ENCODE measurements at regions not wholly inside any gene's neighbourhood (a gene's known extent, or its start where the extent isn't known, plus 50 kb on each side); places are given as distances from the start of the nearest gene placed in this dataset.
"Not testable (repeated sequence)": the region's sequence is repeated elsewhere in the genome, so short reads cannot be mapped to it uniquely, and the experiment has no call there.

GRCh38 chr9:79439221-79439620 is 132.5 kb upstream of the TLE4 start:
- H3K27ac ChIP-seq (ENCODE audit: low read length); H3K36me3 Mint-ChIP-seq; H3K9me3 ChIP-seq; H3K36me3 ChIP-seq (ENCODE audit: control insufficient read depth in 2 of 2, extremely low read depth in 1 of 2, insufficient read depth in 1 of 2, low read length in 1 of 2); ATAC-seq (replicated peaks in 1 of 4); POLR2A ChIA-PET; H3K27me3 ChIP-seq (replicated peaks in 1 of 2; ENCODE audit: control insufficient read depth in 2 of 2, extremely low read depth in 1 of 2, insufficient read depth in 2 of 2, low read length in 1 of 2); H3K4me1 Mint-ChIP-seq; CTCF ChIA-PET; H3K4me1 ChIP-seq (ENCODE audit: control insufficient read depth in 1 of 2, extremely low read depth in 1 of 2, insufficient read depth in 2 of 2, low read length in 2 of 2); H3K9me3 Mint-ChIP-seq: not testable (repeated sequence)
- peak overlapping the region in 1 of 2 donors; percentile 48 for H3K27ac Mint-ChIP-seq
- peak in 30 of 35 experiments; percentile 2 to 65 (median 37) for DNase-seq
- peak overlapping the region in 1 of 2 donors; percentile 44 for H3K4me3 ChIP-seq (ENCODE audit: control insufficient read depth in 1 of 2, extremely low read depth in 1 of 2, low read length in 1 of 2)
- peaks cover 4 to 16% of the 10 kb centered on the region in 2 donors for H3K27me3 Mint-ChIP-seq
- H3K4me3 Mint-ChIP-seq = peak overlapping the region in 2 of 3 donors; percentile 50 to 68
- WGBS (ENCODE audit: insufficient coverage) = 35% methylated on average over 18 of the region's 19 CpGs

- no peaks in the 10 kb centered on the region for H3K9me3 Mint-ChIP-seq
- no peaks in the 10 kb centered on the region for H3K4me1 Mint-ChIP-seq
- no peaks in the 10 kb centered on the region for H3K9me3 ChIP-seq
- H3K4me3 Mint-ChIP-seq = no peak overlapping the region
- WGBS (ENCODE audit: insufficient coverage) = 20% methylated on average over 1 of the region's 4 CpGs
- H3K36me3 ChIP-seq (ENCODE audit: control insufficient read depth in 2 of 2, extremely low read depth in 1 of 2, insufficient read depth in 1 of 2, low read length in 1 of 2) = no peaks in the 10 kb centered on the region
- no peak overlapping the region for H3K27ac Mint-ChIP-seq
- H3K4me1 ChIP-seq (ENCODE audit: control insufficient read depth in 1 of 2, extremely low read depth in 1 of 2, insufficient read depth in 2 of 2, low read length in 2 of 2) = no peaks in the 10 kb centered on the region
- no peak overlapping the region for H3K27ac ChIP-seq (ENCODE audit: low read length)
- H3K27me3 ChIP-seq (replicated peaks in 1 of 2; ENCODE audit: control insufficient read depth in 2 of 2, extremely low read depth in 1 of 2, insufficient read depth in 2 of 2, low read length in 1 of 2) = no peaks in the 10 kb centered on the region
- no peak for DNase-seq
- no peak for ATAC-seq (replicated peaks in 1 of 4)
- ChIA-PET POLR2A (no interaction called here), CTCF (no interaction called here)
- no peaks in the 10 kb centered on the region for H3K27me3 Mint-ChIP-seq
- no peak overlapping the region for H3K4me3 ChIP-seq (ENCODE audit: control insufficient read depth in 1 of 2, extremely low read depth in 1 of 2, low read length in 1 of 2)
- H3K36me3 Mint-ChIP-seq = no peaks in the 10 kb centered on the region
Observed at GRCh38 chr9:79446523-79447307, 125.0 kb upstream of the TLE4 start.

DNA sequence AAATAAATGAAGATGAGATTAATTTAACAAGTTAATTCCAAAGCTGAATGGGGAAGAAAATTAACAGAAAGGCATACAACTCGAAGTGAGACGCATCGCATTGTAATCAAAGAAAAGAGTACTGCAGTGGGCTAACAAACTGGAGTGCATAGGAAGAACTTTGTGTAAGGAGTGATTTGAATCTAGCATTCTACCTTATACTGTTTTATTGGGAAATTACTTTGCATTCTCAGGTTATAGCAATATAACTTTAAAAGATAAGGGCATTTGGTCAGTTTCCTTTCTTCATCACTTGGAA is 124.5 kb upstream of the TLE4 start:
- ChIA-PET CTCF (no interaction called here), POLR2A (no interaction called here)

DNA sequence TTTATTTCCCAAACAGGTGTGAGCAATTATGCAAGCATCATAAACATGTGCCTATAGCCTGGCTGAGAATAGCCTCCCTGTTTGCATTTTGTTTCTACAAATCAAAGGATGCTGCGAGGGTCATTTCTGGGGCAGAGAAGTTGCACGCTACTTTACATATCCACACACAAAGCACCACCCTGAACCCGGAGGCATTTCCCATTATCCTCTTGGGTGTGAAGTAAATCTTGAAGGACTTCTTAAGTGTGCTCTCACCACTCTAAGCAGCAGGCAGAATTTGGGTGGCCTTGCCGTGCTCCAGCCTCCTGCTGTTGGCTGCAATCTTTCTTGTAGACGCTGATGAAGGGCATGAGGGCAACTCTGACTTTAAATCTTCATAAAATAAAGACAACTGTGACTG is 124.0 kb upstream of the TLE4 start:
- CTCF ChIA-PET = no interaction called here
- WGBS (ENCODE audit: insufficient coverage) = no CpG with 5 or more reads among the region's 5 CpGs
- H3K4me3 ChIP-seq (ENCODE audit: control insufficient read depth in 1 of 2, extremely low read depth in 1 of 2, low read length in 1 of 2) = no peak overlapping the region
- ATAC-seq (replicated peaks in 1 of 4) (no peak), DNase-seq (no peak)
- Mint-ChIP-seq H3K27me3 (no peaks in the 10 kb centered on the region), H3K4me3 (no peak overlapping the region), H3K4me1 (no peaks in the 10 kb centered on the region), H3K9me3 (peaks cover 0 to 5% (median 3%) of the 10 kb centered on the region in 3 donors), H3K36me3 (no peaks in the 10 kb centered on the region), H3K27ac (no peak overlapping the region)
- no peak overlapping the region for H3K27ac ChIP-seq (ENCODE audit: low read length)
- H3K36me3 ChIP-seq (ENCODE audit: control insufficient read depth in 2 of 2, extremely low read depth in 1 of 2, insufficient read depth in 1 of 2, low read length in 1 of 2) = no peaks in the 10 kb centered on the region
- no peaks in the 10 kb centered on the region for H3K27me3 ChIP-seq (replicated peaks in 1 of 2; ENCODE audit: control insufficient read depth in 2 of 2, extremely low read depth in 1 of 2, insufficient read depth in 2 of 2, low read length in 1 of 2)
- POLR2A ChIA-PET = no interaction called here
- H3K9me3 ChIP-seq = no peaks in the 10 kb centered on the region
- no peaks in the 10 kb centered on the region for H3K4me1 ChIP-seq (ENCODE audit: control insufficient read depth in 1 of 2, extremely low read depth in 1 of 2, insufficient read depth in 2 of 2, low read length in 2 of 2)

More for the DNA sequence above, 124.5 kb upstream of the TLE4 start:
- Histone ChIP-seq H3K9me3 (no peaks in the 10 kb centered on the region), H3K4me3 (ENCODE audit: control insufficient read depth in 1 of 2, extremely low read depth in 1 of 2, low read length in 1 of 2) (no peak overlapping the region), H3K4me1 (ENCODE audit: control insufficient read depth in 1 of 2, extremely low read depth in 1 of 2, insufficient read depth in 2 of 2, low read length in 2 of 2) (no peaks in the 10 kb centered on the region), H3K36me3 (ENCODE audit: control insufficient read depth in 2 of 2, extremely low read depth in 1 of 2, insufficient read depth in 1 of 2, low read length in 1 of 2) (no peaks in the 10 kb centered on the region), H3K27ac (ENCODE audit: low read length) (no peak overlapping the region), H3K27me3 (replicated peaks in 1 of 2; ENCODE audit: control insufficient read depth in 2 of 2, extremely low read depth in 1 of 2, insufficient read depth in 2 of 2, low read length in 1 of 2) (no peaks in the 10 kb centered on the region)
- no peaks in the 10 kb centered on the region for H3K4me1 Mint-ChIP-seq
- no peak for DNase-seq
- H3K27ac Mint-ChIP-seq = no peak overlapping the region
- no peak for ATAC-seq (replicated peaks in 1 of 4)
- no peaks in the 10 kb centered on the region for H3K27me3 Mint-ChIP-seq
- no peaks in the 10 kb centered on the region for H3K36me3 Mint-ChIP-seq
- WGBS (ENCODE audit: insufficient coverage) = no CpG with 5 or more reads among the region's 3 CpGs
- H3K9me3 Mint-ChIP-seq = peaks cover 0 to 2% (median under 1%) of the 10 kb centered on the region in 3 donors
- H3K4me3 Mint-ChIP-seq = no peak overlapping the region

GRCh38 chr9:79452265-79452664 is 119.5 kb upstream of the TLE4 start:
- H3K4me3 Mint-ChIP-seq = no peak overlapping the region
- ChIA-PET POLR2A (no interaction called here), CTCF (no interaction called here)
- no peak overlapping the region for H3K27ac Mint-ChIP-seq
- Histone ChIP-seq H3K36me3 (ENCODE audit: control insufficient read depth in 2 of 2, extremely low read depth in 1 of 2, insufficient read depth in 1 of 2, low read length in 1 of 2) (no peaks in the 10 kb centered on the region), H3K27ac (ENCODE audit: low read length) (no peak overlapping the region), H3K27me3 (replicated peaks in 1 of 2; ENCODE audit: control insufficient read depth in 2 of 2, extremely low read depth in 1 of 2, insufficient read depth in 2 of 2, low read length in 1 of 2) (no peaks in the 10 kb centered on the region), H3K4me1 (ENCODE audit: control insufficient read depth in 1 of 2, extremely low read depth in 1 of 2, insufficient read depth in 2 of 2, low read length in 2 of 2) (no peaks in the 10 kb centered on the region), H3K9me3 (no peaks in the 10 kb centered on the region), H3K4me3 (ENCODE audit: control insufficient read depth in 1 of 2, extremely low read depth in 1 of 2, low read length in 1 of 2) (no peak overlapping the region)
- H3K36me3 Mint-ChIP-seq = no peaks in the 10 kb centered on the region
- H3K9me3 Mint-ChIP-seq = peaks cover 0 to 11% (median 3%) of the 10 kb centered on the region in 3 donors
- peaks cover 0 to 6% of the 10 kb centered on the region in 2 donors for H3K27me3 Mint-ChIP-seq
- ATAC-seq (replicated peaks in 1 of 4) = no peak
- no peak for DNase-seq
- H3K4me1 Mint-ChIP-seq = no peaks in the 10 kb centered on the region

- ATAC-seq (replicated peaks in 1 of 4) (no peak), DNase-seq (no peak)
- Histone ChIP-seq H3K36me3 (ENCODE audit: control insufficient read depth in 2 of 2, extremely low read depth in 1 of 2, insufficient read depth in 1 of 2, low read length in 1 of 2) (no peaks in the 10 kb centered on the region), H3K27me3 (replicated peaks in 1 of 2; ENCODE audit: control insufficient read depth in 2 of 2, extremely low read depth in 1 of 2, insufficient read depth in 2 of 2, low read length in 1 of 2) (no peaks in the 10 kb centered on the region), H3K4me1 (ENCODE audit: control insufficient read depth in 1 of 2, extremely low read depth in 1 of 2, insufficient read depth in 2 of 2, low read length in 2 of 2) (no peaks in the 10 kb centered on the region), H3K27ac (ENCODE audit: low read length) (no peak overlapping the region), H3K4me3 (ENCODE audit: control insufficient read depth in 1 of 2, extremely low read depth in 1 of 2, low read length in 1 of 2) (no peak overlapping the region), H3K9me3 (no peaks in the 10 kb centered on the region)
- no CpG with 5 or more reads among the region's 3 CpGs for WGBS (ENCODE audit: insufficient coverage)
- Mint-ChIP-seq H3K9me3 (no peaks in the 10 kb centered on the region), H3K4me3 (no peak overlapping the region), H3K4me1 (no peaks in the 10 kb centered on the region), H3K27me3 (peaks cover 4 to 10% of the 10 kb centered on the region in 2 donors), H3K27ac (no peak overlapping the region), H3K36me3 (no peaks in the 10 kb centered on the region)
- POLR2A ChIA-PET = no interaction called here
- CTCF ChIA-PET = no interaction called here
Observed at GRCh38 chr9:79461712-79462111, 110.1 kb upstream of the TLE4 start.

DNA sequence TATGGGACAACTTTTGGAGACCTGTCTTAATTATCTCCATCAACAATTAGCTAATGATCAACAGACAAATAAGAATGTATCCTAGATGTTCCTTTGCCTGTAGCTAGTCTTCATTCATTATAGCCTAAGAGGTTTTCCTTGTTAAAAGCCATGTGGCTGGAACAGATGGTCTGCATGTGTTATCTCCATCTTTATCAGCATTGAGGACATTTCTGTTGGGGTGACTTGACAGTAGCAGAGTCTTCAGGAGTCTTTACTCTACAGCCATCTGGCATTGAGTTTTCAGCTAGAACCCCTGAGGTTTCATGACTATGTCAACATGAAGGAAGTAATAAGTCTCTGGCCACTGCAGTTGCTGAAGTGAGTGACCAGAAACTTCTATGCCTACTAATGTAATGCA is 106.6 kb upstream of the TLE4 start:
- CTCF ChIA-PET = no interaction called here
- Mint-ChIP-seq H3K4me1 (peaks cover 6 to 14% (median 12%) of the 10 kb centered on the region in 3 donors), H3K27ac (no peak overlapping the region), H3K36me3 (no peaks in the 10 kb centered on the region), H3K4me3 (no peak overlapping the region), H3K27me3 (no peaks in the 10 kb centered on the region), H3K9me3 (no peaks in the 10 kb centered on the region)
- POLR2A ChIA-PET = no interaction called here
- Histone ChIP-seq H3K27ac (ENCODE audit: low read length) (no peak overlapping the region), H3K4me1 (ENCODE audit: control insufficient read depth in 1 of 2, extremely low read depth in 1 of 2, insufficient read depth in 2 of 2, low read length in 2 of 2) (peaks cover 0 to 2% of the 10 kb centered on the region in 2 experiments), H3K27me3 (replicated peaks in 1 of 2; ENCODE audit: control insufficient read depth in 2 of 2, extremely low read depth in 1 of 2, insufficient read depth in 2 of 2, low read length in 1 of 2) (no peaks in the 10 kb centered on the region), H3K36me3 (ENCODE audit: control insufficient read depth in 2 of 2, extremely low read depth in 1 of 2, insufficient read depth in 1 of 2, low read length in 1 of 2) (no peaks in the 10 kb centered on the region), H3K9me3 (no peaks in the 10 kb centered on the region), H3K4me3 (ENCODE audit: control insufficient read depth in 1 of 2, extremely low read depth in 1 of 2, low read length in 1 of 2) (no peak overlapping the region)
- DNase-seq (no peak), ATAC-seq (replicated peaks in 1 of 4) (no peak)

Measured in T-cell (primary cell).